ENCODE measurements at regions not wholly inside any gene's neighbourhood (a gene's known extent, or its start where the extent isn't known, plus 50 kb on each side); places are given as distances from the start of the nearest gene placed in this dataset.

GRCh38 chr2:145846982-145847381, 1327.1 kb upstream of the ZEB2 start:
- no peak for TF ChIP-seq EZH2 (IDR thresholded peaks at IDR 0.05; ENCODE audit: insufficient read depth, low read length)
- no peak for TF ChIP-seq CTCF (IDR thresholded peaks at IDR 0.05; ENCODE audit: insufficient read depth, low read depth, low read length)
- no peaks in the 10 kb centered on the region for H3K27me3 ChIP-seq (ENCODE audit: insufficient read depth, low read length)
- H3K4me1 ChIP-seq (ENCODE audit: insufficient read depth, low read length) = no peaks in the 10 kb centered on the region
- no peaks in the 10 kb centered on the region for H3K79me2 ChIP-seq (ENCODE audit: insufficient read depth, low read length)
- H2AFZ ChIP-seq (ENCODE audit: low read depth, low read length) = no peak overlapping the region
- FAIRE-seq (no peak), DNase-seq (ENCODE audit: low read depth) (no peak)
- H3K27ac ChIP-seq (ENCODE audit: low read depth, low read length) = no peak overlapping the region
- no peaks in the 10 kb centered on the region for H3K9me3 ChIP-seq (ENCODE audit: insufficient read depth, low read depth, low read length)
- Mint-ChIP-seq H3K27me3 (ENCODE audit: low read depth, unreplicated experiment) (no peaks in the 10 kb centered on the region), H3K4me1 (ENCODE audit: low read depth, unreplicated experiment) (no peaks in the 10 kb centered on the region), H3K4me3 (ENCODE audit: unreplicated experiment) (no peak overlapping the region), H3K36me3 (ENCODE audit: low read depth, unreplicated experiment) (no peaks in the 10 kb centered on the region), H3K9me3 (ENCODE audit: unreplicated experiment) (no peaks in the 10 kb centered on the region), H3K27ac (ENCODE audit: unreplicated experiment) (no peak overlapping the region)
- no peaks in the 10 kb centered on the region for H3K36me3 ChIP-seq (ENCODE audit: insufficient read depth, low read length)
- H3K9ac ChIP-seq (ENCODE audit: low read length) = no peak overlapping the region
- H3K4me3 ChIP-seq (ENCODE audit: insufficient read depth, low read depth, low read length) = no peak overlapping the region
- H3K4me2 ChIP-seq (ENCODE audit: low read length) = no peak overlapping the region
- no peaks in the 10 kb centered on the region for H4K20me1 ChIP-seq (ENCODE audit: insufficient read depth, low read length)

DNA sequence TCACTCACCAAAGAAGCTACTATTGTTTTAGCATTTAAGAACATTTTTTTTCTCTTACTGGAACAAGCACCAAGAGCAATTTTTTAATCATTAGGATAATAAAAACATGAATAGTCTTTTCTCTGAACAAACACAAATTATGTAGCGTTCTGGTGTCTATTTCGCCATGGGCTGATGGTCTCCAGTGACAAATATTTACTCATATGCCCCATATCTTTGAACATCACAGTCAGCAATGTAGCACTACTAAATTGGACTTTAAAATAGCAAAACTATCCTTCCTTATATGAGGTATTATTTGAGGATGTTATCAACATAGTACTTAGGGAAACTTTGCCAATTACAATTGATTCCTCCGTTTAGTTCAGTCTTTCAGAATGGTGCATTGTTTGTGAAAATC, 1326.0 kb upstream of the ZEB2 start:
- no peak overlapping the region for H3K9ac ChIP-seq (ENCODE audit: low read length)
- H3K4me1 ChIP-seq (ENCODE audit: insufficient read depth, low read length) = no peaks in the 10 kb centered on the region
- no peaks in the 10 kb centered on the region for H3K27me3 Mint-ChIP-seq (ENCODE audit: low read depth, unreplicated experiment)
- no peaks in the 10 kb centered on the region for H3K4me1 Mint-ChIP-seq (ENCODE audit: low read depth, unreplicated experiment)
- H3K27ac Mint-ChIP-seq (ENCODE audit: unreplicated experiment) = no peak overlapping the region
- H3K79me2 ChIP-seq (ENCODE audit: insufficient read depth, low read length) = no peaks in the 10 kb centered on the region
- TF ChIP-seq EZH2 (IDR thresholded peaks at IDR 0.05; ENCODE audit: insufficient read depth, low read length) = no peak
- TF ChIP-seq CTCF (IDR thresholded peaks at IDR 0.05; ENCODE audit: insufficient read depth, low read depth, low read length) = no peak
- no peak overlapping the region for H3K4me3 Mint-ChIP-seq (ENCODE audit: unreplicated experiment)
- no peak overlapping the region for H2AFZ ChIP-seq (ENCODE audit: low read depth, low read length)
- H4K20me1 ChIP-seq (ENCODE audit: insufficient read depth, low read length) = no peaks in the 10 kb centered on the region
- H3K9me3 ChIP-seq (ENCODE audit: insufficient read depth, low read depth, low read length) = no peaks in the 10 kb centered on the region
- H3K27ac ChIP-seq (ENCODE audit: low read depth, low read length) = no peak overlapping the region
- DNase-seq (ENCODE audit: low read depth) = no peak
- no peak overlapping the region for H3K4me3 ChIP-seq (ENCODE audit: insufficient read depth, low read depth, low read length)
- H3K4me2 ChIP-seq (ENCODE audit: low read length) = no peak overlapping the region
- H3K27me3 ChIP-seq (ENCODE audit: insufficient read depth, low read length) = no peaks in the 10 kb centered on the region
- no peaks in the 10 kb centered on the region for H3K9me3 Mint-ChIP-seq (ENCODE audit: unreplicated experiment)
- H3K36me3 ChIP-seq (ENCODE audit: insufficient read depth, low read length) = no peaks in the 10 kb centered on the region
- no peak for FAIRE-seq
- H3K36me3 Mint-ChIP-seq (ENCODE audit: low read depth, unreplicated experiment) = no peaks in the 10 kb centered on the region

DNA sequence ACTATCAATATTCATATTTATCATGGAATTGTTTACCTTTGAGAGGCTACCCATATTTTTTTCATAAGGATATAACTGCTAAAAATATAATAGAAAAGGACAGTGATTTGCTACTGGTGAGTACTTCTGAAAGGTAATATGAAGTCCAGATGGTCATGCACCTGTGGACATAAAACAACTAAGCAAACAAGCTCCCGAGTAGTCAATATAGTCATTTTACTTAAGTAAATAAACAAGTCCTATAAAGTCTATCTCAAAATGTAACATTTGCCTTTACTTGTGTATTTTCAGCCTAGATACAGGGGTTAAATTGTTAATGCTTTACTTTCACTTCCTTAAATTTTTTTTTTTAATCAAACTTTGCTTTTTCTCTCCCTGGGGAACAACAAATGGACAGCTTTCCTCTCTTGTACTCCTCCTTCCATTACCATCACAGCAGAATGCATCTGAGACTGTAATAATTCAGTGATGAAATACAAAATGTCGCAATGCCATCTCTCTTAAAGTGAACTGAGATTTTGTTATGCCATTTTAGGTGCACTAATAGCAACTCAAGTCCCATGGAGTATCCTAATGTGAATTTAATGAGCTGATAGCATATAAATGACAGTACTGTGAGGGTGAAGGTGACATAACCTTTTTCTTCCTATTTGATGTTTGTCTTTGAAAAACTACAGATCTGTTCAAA, 1325.4 kb upstream of the ZEB2 start:
- no peak overlapping the region for H3K27ac Mint-ChIP-seq (ENCODE audit: unreplicated experiment)
- no peak overlapping the region for H3K4me3 ChIP-seq (ENCODE audit: insufficient read depth, low read depth, low read length)
- TF ChIP-seq EZH2 (IDR thresholded peaks at IDR 0.05; ENCODE audit: insufficient read depth, low read length) (no peak), CTCF (IDR thresholded peaks at IDR 0.05; ENCODE audit: insufficient read depth, low read depth, low read length) (no peak)
- H3K27ac ChIP-seq (ENCODE audit: low read depth, low read length) = no peak overlapping the region
- no peak overlapping the region for H2AFZ ChIP-seq (ENCODE audit: low read depth, low read length)
- no peaks in the 10 kb centered on the region for H3K9me3 Mint-ChIP-seq (ENCODE audit: unreplicated experiment)
- no peak overlapping the region for H3K4me3 Mint-ChIP-seq (ENCODE audit: unreplicated experiment)
- no peaks in the 10 kb centered on the region for H3K79me2 ChIP-seq (ENCODE audit: insufficient read depth, low read length)
- no peaks in the 10 kb centered on the region for H4K20me1 ChIP-seq (ENCODE audit: insufficient read depth, low read length)
- H3K36me3 Mint-ChIP-seq (ENCODE audit: low read depth, unreplicated experiment) = no peaks in the 10 kb centered on the region
- DNase-seq (ENCODE audit: low read depth) (no peak), FAIRE-seq (no peak)
- H3K9me3 ChIP-seq (ENCODE audit: insufficient read depth, low read depth, low read length) = no peaks in the 10 kb centered on the region
- H3K4me1 ChIP-seq (ENCODE audit: insufficient read depth, low read length) = no peaks in the 10 kb centered on the region
- no peaks in the 10 kb centered on the region for H3K36me3 ChIP-seq (ENCODE audit: insufficient read depth, low read length)
- no peaks in the 10 kb centered on the region for H3K27me3 ChIP-seq (ENCODE audit: insufficient read depth, low read length)
- no peak overlapping the region for H3K4me2 ChIP-seq (ENCODE audit: low read length)
- H3K27me3 Mint-ChIP-seq (ENCODE audit: low read depth, unreplicated experiment) = no peaks in the 10 kb centered on the region
- no peaks in the 10 kb centered on the region for H3K4me1 Mint-ChIP-seq (ENCODE audit: low read depth, unreplicated experiment)
- H3K9ac ChIP-seq (ENCODE audit: low read length) = no peak overlapping the region

Data from astrocyte (in vitro differentiated cells and primary cell).